Fibroblast of the aortic adventitia (primary cell): ENCODE measurements at regions not wholly inside any gene's neighbourhood (a gene's known extent, or its start where the extent isn't known, plus 50 kb on each side); places are given as distances from the start of the nearest gene placed in this dataset.

Experiments
- DNase-seq: peaks from one replicate; pipeline ENCODE4 v3.0.0-alpha.2; 2010; ENCODE audit warnings: low read depth
- H3K4me3 ChIP-seq: 2 replicates; pipeline ENCODE4 v1.5.1; 2011; ENCODE audit warnings: low read depth, mild to moderate bottlenecking, control low read depth, low read length, moderate library complexity
- CTCF ChIP-seq: IDR thresholded peaks from 2 replicates; pipeline ENCODE4 v1.5.1; 2011; ENCODE audit warnings: mild to moderate bottlenecking, low read length, control low read depth, inconsistent platforms; ENCODE audit not compliant: insufficient read depth

GRCh38 chr9:89702401-89702800, 97.6 kb downstream of the GADD45G start:
- no peak for TF ChIP-seq CTCF
- H3K4me3 ChIP-seq, result no peak overlapping the region
- DNase-seq, result no peak

GRCh38 chr9:89705651-89706050, 100.8 kb downstream of the GADD45G start:
- TF ChIP-seq CTCF, result no peak
- no peak for DNase-seq
- H3K4me3 ChIP-seq, result no peak overlapping the region

- TF ChIP-seq CTCF, result no peak
Measured at GRCh38 chr9:89706086-89706485, 101.3 kb downstream of the GADD45G start.

GRCh38 chr9:89706731-89707191, 101.9 kb downstream of the GADD45G start:
- no peak overlapping the region for H3K4me3 ChIP-seq
- no peak for DNase-seq
- no peak for TF ChIP-seq CTCF

More at GRCh38 chr9:89706086-89706485, 101.3 kb downstream of the GADD45G start:
- no peak for DNase-seq
- H3K4me3 ChIP-seq, result no peak overlapping the region

GRCh38 chr9:89710697-89711096, 105.9 kb downstream of the GADD45G start:
- no peak for TF ChIP-seq CTCF
- DNase-seq, result no peak
- H3K4me3 ChIP-seq, result no peak overlapping the region

- no peak for TF ChIP-seq CTCF
- no peak for DNase-seq
Measured at GRCh38 chr9:89711866-89712265, 107.1 kb downstream of the GADD45G start.

GRCh38 chr9:89712283-89712682, 107.5 kb downstream of the GADD45G start:
- H3K4me3 ChIP-seq, result no peak overlapping the region
- DNase-seq, result no peak
- no peak for TF ChIP-seq CTCF

More at GRCh38 chr9:89711866-89712265, 107.1 kb downstream of the GADD45G start:
- H3K4me3 ChIP-seq, result no peak overlapping the region
